ENCODE measurements at regions not wholly inside any gene's neighbourhood (a gene's known extent, or its start where the extent isn't known, plus 50 kb on each side); places are given as distances from the start of the nearest gene placed in this dataset.
"Not testable (repeated sequence)": the region's sequence is repeated elsewhere in the genome, so short reads cannot be mapped to it uniquely, and the experiment has no call there.

DNA sequence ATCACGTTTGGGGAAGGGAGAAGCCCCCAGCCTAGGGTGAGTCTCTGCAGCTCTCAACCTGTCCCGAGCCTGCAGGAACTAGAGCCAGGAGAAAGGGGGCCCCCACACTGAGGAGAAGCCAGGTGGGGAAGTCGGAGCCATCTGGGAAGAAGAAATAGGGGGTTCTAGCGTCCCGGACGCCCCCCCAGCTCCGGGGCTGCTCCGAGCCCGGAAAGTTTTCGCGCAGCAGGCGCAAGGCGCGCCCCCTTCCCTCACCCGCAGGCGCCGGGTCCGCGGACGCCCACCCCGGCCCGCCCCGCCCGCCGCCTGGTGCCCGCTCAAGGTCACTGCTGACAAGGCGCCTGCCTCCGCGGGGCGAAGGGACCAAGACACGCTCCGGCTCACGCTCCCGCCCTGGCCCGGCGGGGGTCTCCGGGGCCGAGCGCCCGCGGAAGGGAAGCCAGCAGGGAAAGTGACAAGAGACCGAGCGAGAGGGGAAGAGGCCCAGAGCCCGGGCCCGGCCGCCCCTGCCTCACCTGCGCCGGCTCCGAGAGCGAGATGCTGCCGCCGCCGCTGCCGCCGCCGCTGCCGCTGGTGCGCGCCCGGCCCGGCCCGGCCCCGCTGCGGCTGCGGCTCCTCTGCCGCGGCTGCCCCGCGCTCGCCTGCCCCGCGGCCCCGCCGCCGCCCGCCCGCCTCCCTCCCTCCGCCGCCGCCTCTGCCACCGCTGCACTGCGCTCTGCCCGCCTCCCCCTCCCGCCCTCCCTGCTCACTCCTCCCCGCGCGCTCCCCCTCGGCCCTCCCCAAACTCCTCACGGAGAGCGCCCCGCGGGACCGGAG lies 108.4 kb upstream of the SLC6A11 start:
- no peak for DNase-seq

DNA sequence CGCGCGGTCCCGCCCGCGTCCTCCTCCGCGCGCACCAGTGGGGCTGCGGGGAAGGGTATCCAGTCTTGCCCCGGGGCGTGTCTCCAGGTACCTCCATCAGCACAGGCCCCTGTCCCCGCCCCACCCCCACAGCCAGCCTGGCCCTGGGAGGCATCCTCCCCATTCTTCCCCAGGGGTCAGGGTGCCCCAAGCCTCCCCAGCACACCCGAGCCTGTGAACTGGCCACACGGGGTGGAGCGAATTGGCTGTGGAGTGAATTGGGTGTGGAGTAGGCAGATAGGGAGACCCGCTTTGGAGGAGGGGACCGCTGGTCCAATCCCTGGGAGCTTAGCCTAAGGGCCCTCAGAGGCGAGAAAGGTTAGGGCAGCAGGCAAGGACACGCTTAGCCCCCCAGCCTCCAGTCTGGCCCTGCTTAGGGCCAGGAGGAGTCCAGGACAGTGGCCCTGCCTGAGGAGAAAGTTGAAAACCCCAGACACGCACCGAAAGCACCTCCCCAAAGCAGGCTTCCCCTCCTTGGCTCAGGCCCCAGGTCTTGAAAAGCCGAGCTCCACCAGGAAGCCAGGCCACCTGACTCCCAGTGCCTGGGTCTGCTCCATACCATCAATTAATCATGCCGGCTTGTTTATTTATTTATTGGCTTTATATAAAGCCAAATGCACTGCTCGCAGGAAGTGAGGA lies 107.7 kb upstream of the SLC6A11 start:
- no peak for DNase-seq

DNA sequence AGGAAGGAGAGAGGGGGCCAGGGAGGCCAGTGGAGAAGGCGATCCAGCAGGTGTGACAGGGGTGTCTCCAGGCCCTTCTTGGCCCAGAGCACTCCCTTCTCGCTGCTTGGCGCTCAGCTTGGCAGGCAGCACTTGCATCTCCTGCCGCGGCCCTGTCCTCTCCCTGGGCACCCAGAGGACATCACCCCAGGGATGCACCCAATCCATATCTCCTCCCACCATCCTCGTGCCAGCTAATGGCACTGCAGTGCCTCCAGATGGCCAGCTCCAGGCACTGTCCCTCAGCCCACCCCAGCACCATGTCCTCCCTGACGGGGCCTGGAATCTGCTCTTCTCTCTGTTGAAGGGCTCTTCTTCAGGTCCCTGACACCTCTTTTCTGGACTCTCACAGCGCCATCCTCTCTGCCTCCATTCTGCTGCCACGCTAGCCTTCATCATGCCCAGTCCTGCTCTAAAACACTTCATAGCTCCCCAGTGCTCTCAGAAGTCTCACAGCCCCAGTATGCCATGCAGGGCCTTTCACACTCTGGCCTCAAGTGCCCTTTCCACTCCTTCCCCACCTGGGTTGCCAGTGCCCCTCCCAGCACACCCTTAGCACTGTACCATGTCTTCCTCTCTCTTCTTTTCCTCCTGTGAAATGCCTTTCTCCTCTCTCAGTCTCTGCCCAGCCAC lies 106.8 kb upstream of the SLC6A11 start:
- no peak for DNase-seq

DNA sequence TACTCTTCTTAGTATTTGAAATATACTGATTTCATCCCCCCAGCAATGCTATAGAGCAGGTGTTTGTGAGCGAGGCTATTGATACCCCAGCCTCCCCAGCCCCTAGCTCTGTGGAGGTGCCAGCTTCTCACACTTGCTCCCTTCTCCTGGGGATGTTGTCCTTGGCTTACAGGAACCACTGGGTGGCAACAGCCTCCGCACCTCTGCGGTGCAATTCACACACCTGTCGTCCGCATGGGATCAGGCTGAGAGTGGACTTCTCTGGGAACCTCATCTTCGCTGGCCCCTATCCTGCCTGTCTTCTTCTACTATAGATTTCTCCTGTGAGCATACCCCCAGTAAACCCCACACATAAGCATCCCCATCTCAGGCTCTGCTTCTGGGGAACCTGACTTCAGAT lies 103.9 kb upstream of the SLC6A11 start:
- DNase-seq, result no peak

DNA sequence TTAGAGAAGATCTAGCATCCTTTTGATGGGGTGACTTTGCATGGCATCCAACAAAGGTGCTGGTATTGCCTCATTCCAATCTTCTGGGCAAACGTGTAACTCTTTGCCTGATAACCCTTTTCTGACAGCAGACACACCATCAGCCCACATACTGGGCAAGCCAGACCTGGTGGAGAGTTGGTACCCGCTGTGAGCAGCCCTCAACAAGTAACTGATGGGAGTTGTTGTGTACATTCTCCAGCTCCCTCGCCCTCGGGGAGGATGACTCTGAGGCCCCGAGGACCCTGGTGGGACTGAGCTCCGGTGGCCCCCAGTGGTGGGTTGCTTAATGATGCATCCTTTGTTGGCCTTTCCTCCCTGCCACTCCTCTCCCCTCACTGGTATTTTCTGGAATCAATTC lies 102.4 kb upstream of the SLC6A11 start:
- no peak for DNase-seq

DNA sequence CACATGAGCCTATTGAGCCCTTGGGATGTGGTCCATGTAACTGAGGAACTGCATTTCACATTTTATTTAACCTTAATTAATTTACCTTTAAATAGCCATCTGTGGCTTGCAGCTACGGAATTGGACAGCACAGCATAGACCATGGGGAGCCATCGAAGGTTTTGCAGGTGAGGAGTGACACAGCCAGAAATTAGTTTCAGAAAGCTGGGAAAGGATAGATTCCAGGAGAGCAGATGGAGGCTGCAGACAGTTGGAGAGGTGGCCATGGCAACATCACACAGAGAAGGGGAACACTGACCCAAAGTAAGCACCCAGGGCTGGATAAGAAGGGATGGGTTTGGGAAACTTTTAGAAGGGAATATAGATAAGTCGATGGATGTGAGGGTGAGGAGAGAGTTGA lies 100.1 kb upstream of the SLC6A11 start:
- no peak for DNase-seq

DNA sequence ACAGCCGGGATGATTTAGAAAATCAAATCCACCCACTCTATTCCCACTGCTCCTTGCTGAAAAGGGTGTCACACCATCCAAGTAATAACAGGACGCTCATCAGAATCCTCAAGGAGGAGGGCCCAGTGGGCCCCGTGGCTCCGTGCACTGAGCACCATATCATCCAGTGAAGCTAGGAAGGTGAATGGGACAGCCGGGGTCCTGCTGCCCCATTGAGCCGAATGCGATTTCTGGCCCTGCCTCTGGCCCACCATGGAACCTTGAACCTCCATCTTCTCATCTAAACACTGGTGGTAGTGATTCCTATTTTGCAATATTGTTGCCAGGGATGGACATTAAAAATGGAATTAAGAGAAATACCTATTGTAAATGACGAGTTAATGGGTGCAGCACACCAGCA lies 99.1 kb upstream of the SLC6A11 start:
- no peak for DNase-seq

DNA sequence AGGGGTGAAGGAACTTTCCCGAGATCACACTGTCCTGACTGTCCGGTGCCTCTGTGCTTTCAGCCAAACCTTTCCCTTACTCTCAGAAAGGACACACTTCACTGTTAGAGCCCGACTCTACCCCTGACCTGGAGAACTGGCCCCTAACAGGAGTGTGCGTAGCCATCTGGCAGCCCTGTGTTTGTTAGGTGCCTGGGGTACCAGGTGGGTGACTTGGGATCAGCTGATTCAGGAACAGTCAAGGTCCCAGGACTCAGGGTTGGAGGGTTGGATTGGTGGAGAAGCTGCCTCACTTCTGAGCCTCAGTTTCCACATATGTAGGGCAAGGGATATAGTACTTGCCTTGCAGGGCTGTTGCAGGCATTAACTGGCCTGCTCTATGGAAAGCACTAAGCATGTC lies 98.3 kb upstream of the SLC6A11 start:
- no peak for DNase-seq

DNA sequence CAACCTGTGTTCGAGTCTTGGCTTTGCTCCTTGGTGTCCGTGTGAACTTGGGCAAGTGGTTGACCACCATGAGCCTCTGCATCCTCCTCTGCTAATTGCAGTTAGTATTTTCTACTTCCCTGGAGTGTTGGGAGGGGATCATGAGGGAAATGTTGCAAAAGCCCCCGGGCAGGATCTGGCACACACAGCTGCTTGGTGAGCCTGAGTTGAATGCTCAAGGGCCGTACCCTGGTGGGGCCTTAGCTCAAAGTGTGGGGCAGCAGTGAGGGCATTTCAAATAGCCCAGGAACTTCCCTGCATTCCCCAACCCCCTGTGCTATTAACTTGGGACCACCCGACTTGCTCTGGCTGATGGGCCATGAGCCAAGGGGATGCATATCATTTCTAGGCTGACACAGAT lies 94.9 kb upstream of the SLC6A11 start:
- no peak for DNase-seq

DNA sequence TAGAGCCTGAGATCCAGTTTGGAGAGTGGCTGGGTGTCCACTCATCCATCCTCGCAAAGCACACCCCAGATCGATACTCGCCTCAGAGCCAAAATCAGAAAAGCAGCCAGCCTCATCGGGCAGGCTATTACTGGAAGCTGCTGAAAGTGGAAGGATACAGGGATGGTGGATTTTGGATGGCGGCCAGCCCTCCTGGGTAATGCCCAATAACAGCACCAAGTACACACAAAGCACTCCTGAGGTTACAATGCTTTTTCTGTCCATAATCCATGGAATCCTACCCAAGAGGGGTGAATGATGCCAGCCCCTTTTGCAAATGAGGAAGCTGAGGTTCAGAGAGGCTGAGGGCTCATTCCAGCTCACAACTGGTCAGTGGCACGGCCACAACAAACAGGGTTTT lies 93.1 kb upstream of the SLC6A11 start:
- DNase-seq, result no peak

DNA sequence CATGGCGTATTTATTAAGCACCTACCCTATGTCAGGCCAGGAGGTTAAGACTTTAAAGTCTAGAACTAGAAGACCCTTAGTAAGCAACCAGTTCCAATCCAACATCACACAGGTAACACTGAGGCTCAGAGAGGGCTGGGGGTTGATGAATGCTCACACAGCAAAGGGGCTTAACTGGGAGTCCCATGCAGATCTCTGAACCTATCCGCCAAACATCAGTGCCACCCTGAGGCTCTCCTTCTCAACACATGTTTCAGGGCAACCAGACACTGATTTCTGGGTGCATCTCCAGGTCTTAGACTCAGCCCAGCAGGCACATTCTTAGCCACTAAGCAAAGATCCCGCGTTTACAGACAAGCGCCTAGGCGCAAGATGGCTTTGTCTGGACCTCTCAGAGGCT lies 92.0 kb upstream of the SLC6A11 start:
- DNase-seq, result no peak

DNA sequence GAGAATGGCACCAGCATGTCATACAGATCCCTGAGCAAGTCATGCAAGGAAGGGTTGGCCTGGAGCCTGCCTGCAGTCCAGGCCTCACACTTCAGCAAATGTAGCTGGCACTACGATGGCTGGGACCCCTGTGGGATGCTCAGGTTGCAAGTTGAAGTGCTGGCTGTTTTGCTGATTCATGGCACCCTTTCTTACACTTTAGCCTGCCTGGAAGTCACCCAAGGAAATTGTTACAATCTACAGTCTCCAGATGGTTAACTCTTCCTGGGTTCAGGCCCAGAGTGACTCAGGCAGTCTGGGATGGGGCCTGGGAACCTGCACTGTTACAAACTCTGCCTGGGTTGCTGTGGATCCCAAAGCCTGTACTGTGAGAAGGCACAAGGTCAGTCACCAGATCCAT lies 91.0 kb upstream of the SLC6A11 start:
- no peak for DNase-seq

DNA sequence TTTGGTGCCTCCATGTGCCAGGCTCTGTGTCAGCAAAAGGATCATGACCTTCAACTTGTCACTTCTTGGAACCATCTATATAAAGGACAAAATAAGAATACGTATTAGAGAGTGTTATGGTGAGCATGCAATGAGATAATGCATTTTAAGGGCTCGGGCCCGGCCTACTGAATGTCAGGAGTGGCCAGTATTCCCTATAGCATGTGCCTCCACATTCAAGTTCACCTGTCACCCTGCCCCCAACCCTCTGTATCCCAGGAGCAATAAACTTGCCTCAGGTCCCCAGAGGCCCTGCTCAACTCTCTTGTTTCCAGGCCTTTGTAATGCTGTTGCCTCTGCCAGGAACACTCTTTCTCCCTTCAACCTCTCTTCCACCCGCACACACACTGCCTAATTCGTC lies 90.2 kb upstream of the SLC6A11 start:
- DNase-seq, result no peak

DNA sequence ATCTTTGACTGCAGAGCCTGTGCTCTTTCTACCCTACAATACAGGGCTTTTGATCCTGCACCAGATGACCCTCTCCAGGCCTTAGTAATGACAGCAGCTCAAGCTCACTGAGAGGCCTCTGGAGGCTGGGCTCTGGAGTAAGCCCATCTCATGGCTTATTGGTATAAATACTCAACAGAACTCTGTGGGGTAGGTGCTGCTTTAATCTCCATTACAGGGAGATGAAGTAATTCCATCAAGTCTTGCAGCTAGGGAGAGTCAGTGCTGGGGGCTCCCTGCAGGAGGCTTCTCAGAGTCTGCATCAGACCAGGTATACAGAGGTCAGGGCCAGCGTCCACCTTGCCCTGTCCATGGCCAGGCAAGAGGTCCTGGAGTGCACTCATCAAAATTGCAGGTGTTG lies 89.2 kb upstream of the SLC6A11 start:
- no peak for DNase-seq

DNA sequence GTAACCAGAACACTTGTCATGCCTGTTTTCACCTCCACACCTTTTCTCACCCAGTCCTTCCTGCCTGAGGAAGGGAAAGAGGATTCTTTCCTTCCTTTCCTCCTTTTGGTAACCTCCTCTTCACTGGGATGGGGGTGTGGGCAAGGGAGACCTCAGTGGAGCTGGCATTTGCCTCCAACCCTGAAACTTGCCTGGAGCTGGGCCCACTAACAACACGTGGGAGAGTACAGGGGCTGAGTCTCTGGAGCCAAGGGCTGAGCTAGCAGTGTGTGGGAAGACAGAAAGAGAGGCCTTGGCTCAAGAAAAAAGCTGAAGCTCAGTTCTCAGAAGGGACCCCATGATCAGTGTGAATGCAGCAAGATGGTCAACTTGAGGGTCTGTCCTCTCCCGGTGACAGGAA lies 86.6 kb upstream of the SLC6A11 start:
- DNase-seq, result no peak

DNA sequence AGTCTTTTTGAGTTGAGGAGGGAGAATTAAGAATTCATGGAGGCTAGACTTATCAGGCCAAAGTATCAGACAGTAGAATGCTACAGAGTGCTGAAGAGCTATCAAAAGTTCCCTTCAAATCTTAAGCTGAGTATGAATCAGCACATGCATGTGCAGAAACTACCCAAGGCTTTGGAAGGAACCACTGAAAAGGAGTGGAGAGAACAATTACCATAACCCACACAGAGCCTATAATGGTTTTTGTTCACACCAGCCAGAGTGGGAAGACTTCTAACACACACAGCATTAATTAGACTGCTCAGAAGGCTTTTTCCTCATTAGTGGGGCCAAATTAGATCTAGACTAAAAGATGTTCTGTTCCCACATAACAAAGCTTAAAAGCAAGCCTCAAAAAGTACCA lies 83.7 kb upstream of the SLC6A11 start:
- no peak for DNase-seq

DNA sequence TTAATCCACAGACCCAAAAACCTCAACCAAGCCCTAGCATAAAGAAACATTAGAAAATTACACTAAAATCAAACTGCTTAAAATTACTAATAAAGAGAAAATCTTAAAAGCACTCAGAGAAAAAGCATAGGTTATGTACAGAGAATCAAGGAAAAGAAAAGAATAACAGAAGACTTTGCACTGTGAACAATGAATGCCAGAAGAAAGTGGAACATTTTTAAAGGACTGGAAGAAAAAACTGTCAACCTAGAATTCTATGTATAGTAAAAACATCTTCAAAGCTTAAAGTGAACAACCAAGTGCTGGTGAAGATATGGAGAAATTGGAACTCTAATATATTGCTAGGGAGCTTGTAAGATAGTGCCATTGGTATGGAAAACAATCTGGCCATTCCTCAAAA lies 82.7 kb upstream of the SLC6A11 start:
- DNase-seq, result no peak

DNA sequence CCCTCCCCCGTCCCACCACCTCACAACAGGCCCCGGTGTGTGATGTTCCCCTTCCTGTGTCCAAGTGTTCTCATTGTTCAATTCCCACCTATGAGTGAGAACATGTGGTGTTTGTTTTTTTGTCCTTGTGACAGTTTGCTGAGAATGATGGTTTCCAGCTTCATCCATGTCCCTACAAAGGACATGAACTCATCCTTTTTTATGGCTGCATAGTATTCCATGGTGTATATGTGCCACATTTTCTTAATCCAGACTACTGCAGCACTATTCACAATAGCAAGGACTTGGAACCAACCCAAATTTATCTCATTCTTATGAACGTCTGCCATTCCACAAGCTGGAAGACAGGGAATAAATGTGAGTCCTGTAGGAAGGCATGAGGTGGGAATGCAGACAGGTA lies 79.6 kb upstream of the SLC6A11 start:
- DNase-seq, result not testable (repeated sequence)

DNA sequence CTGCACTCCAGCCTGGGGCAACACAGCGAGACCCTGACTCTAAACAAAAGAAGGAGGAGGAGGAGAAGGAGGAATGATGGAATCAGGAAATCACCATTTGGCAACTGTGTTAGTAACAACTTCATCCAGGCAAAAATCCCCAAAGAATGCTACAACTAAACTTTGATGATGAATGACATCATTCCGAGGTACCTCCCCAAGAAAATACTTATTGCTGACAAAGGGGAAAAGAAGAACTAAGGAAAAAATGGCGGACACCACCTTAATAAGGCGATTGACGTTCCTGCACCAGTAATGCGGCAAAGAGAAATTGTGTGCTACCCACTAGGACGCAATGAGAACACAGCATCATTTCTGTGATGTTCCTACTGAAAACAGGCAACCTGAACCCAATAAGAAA lies 78.2 kb upstream of the SLC6A11 start:
- no peak for DNase-seq

DNA sequence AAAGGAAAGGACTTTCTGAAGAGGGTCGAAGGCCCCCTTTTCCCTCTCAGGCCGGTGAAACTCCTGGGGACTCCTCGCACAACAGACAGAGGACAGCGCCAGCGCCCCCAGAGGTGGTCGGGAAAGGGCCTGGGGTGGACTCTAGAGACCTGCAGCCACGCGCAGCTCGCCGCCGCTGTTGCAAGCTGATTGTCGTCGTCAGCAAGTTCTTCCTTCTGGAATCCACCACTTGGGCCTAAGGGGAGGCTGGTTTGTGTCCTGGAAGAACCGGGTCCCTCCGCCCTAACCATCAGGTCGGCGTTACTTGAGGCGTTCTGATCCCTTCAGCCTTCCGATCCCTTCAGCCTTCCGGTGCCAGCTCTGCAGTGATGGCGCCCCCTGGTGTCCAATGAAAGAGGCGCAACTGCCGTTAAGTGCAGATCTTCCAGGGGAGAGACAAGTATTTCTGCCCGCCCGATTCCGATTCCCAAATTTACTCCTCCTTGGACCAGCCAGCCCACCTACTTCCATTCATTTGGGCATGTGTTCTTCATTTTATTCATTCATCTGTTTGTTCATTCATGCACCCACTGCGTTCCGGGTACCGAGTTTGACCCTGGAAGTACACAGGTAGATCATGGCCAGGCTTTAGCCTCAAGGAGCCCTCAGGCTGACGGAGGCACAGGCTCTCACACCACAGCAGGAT lies 77.2 kb upstream of the SLC6A11 start:
- DNase-seq, result peak; percentile 61

DNA sequence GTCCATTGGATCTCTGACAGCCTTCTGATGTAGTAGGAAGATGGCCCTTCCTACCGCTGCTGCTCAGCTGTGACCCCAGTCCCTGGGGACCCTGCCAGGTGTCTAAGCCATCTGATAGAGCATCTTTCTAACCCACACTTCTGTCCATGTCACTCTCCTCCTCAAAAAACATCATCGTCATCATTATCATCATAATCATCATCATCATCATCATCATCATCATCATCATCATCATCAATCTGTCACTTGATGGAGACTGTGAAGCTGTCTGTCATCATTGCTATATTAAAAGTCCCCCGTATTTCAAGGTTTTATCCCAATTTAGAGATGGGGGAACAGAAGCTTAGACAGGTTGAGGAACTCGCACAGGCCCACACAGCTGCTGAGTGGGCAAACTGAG lies 75.1 kb upstream of the SLC6A11 start:
- no peak for DNase-seq

DNA sequence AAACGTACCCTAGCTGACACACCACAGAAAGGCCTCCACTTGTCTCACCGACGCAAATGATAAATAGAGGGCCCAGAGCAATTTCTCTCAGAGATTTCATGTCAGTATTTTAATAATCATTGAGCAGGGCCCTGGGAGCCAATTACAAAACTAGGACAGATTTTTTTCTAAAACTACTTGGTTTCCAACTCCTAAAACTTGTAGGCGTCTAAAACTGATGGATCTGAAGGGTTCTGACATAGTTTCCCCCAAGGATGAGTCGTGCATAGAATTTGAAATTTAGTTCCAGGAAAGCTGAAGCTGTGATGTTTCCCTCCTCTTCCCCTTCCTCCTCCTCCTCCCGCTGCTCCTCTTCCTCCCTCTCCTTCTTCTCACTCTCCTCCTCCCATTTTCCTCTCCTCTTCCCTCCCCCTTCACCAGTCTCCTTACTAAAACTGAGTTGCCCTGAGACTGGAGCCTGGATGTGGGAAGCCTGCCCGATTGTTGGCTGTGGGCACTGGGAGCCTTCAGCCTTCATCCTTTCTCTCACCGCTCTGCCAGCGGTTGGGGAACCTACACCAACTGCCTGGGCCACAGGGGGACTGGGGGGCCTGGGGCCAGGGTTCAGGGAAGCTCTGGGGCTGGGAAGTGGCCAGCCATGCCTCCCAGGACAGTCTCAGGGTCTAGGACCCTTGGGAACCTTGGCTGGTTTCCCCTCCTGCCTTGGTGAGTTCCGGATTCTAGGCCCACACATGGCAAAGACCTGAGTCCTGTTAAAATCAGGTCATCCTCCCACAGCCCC lies 73.9 kb upstream of the SLC6A11 start:
- DNase-seq, result no peak

Data from CD4-positive, alpha-beta T cell treated with Interleukin-4 for 4 hours (primary cell).